GM21390 (cell line): ENCODE measurements at regions not wholly inside any gene's neighbourhood (a gene's known extent, or its start where the extent isn't known, plus 50 kb on each side); places are given as distances from the start of the nearest gene placed in this dataset.

Source experiments
- ATAC-seq: cut with Tn5 transposase; IDR thresholded peaks from one replicate; pipeline ENCODE4 v1.9.1; 2021; ENCODE audit not compliant: unreplicated experiment

- no peak for ATAC-seq
These were observed 174.3 kb downstream of the ACKR3 start for GRCh38 chr2:236743921-236744280.

- ATAC-seq: no peak
These were observed 174.7 kb downstream of the ACKR3 start for GRCh38 chr2:236744281-236744705.

- no peak for ATAC-seq
These were observed 175.1 kb downstream of the ACKR3 start for GRCh38 chr2:236744716-236745115.

- ATAC-seq: no peak
These were observed 176.0 kb downstream of the ACKR3 start for GRCh38 chr2:236745420-236746210.

GRCh38 chr2:236746833-236747232 lies 177.2 kb downstream of the ACKR3 start:
- ATAC-seq: no peak

- no peak for ATAC-seq
These were observed 177.8 kb downstream of the ACKR3 start for GRCh38 chr2:236747426-236747825.

GRCh38 chr2:236747925-236748324 lies 178.3 kb downstream of the ACKR3 start:
- ATAC-seq: no peak

GRCh38 chr2:236748385-236748784 lies 178.8 kb downstream of the ACKR3 start:
- ATAC-seq: no peak

- no peak for ATAC-seq
These were observed 179.2 kb downstream of the ACKR3 start for GRCh38 chr2:236748801-236749200.

GRCh38 chr2:236749346-236749745 lies 179.7 kb downstream of the ACKR3 start:
- no peak for ATAC-seq

GRCh38 chr2:236752096-236752495 lies 182.5 kb downstream of the ACKR3 start:
- ATAC-seq: no peak

- ATAC-seq: no peak
These were observed 184.1 kb downstream of the ACKR3 start for GRCh38 chr2:236753606-236754270.

GRCh38 chr2:236754271-236754944 lies 184.8 kb downstream of the ACKR3 start:
- ATAC-seq: no peak

GRCh38 chr2:236755278-236755840 lies 185.7 kb downstream of the ACKR3 start:
- ATAC-seq: no peak

GRCh38 chr2:236758406-236758805 lies 188.8 kb downstream of the ACKR3 start:
- no peak for ATAC-seq

- ATAC-seq: no peak
These were observed 190.6 kb downstream of the ACKR3 start for GRCh38 chr2:236760246-236760645.

- no peak for ATAC-seq
These were observed 191.7 kb downstream of the ACKR3 start for GRCh38 chr2:236761358-236761757.

- no peak for ATAC-seq
These were observed 193.0 kb downstream of the ACKR3 start for GRCh38 chr2:236762628-236763027.

- no peak for ATAC-seq
These were observed 194.2 kb downstream of the ACKR3 start for GRCh38 chr2:236763857-236764256.

- ATAC-seq: no peak
These were observed 195.1 kb downstream of the ACKR3 start for GRCh38 chr2:236764716-236765115.

GRCh38 chr2:236765478-236765877 lies 195.9 kb downstream of the ACKR3 start:
- ATAC-seq: no peak

GRCh38 chr2:236766850-236767249 lies 197.2 kb downstream of the ACKR3 start:
- ATAC-seq: no peak
